Esophagus muscularis mucosa (tissue), 4 donors: ENCODE measurements at regions not wholly inside any gene's neighbourhood (a gene's known extent, or its start where the extent isn't known, plus 50 kb on each side); places are given as distances from the start of the nearest gene placed in this dataset.

ENCODE experiments used
- DNase-seq: peaks from one replicate; pipeline ENCODE4 v3.0.0-alpha.2; 2017; ENCODE audit errors: extremely low spot score
- H3K27ac ChIP-seq, 4 donors: fragments of 200-600 bp; sonication (generic); replicated peaks in 1 of 4; 1 replicate in 3 of 4; 2 replicates in 1 of 4; pipeline ENCODE4 v1.5.1; 2016 to 2019; ENCODE audit warnings: mild to moderate bottlenecking in 1 of 4
- H3K27me3 ChIP-seq, 4 donors: fragments of 200-600 bp; sonication (generic); one replicate each; pipeline versions ENCODE4 v1.5.1 to v1.6.0; 2016 to 2019
- H3K36me3 ChIP-seq, 4 donors: fragments of 200-600 bp; sonication (generic); one replicate each; pipeline ENCODE4 v1.5.1; 2016 to 2019
- H3K4me1 ChIP-seq, 4 donors: fragments of 200-600 bp; sonication (generic); one replicate each; pipeline ENCODE4 v1.5.1; 2016 to 2019
- H3K4me3 ChIP-seq, 4 donors: fragments of 200-600 bp; sonication (generic); 1 replicate in 2 of 4; 2 replicates in 2 of 4; pipeline ENCODE4 v1.5.1; 2016 to 2019; ENCODE audit warnings: mild to moderate bottlenecking in 4 of 4, moderate library complexity in 1 of 4
- H3K9me3 ChIP-seq, 4 donors: fragments of 200-600 bp; sonication (generic); 1 replicate in 3 of 4; 2 replicates in 1 of 4; pipeline ENCODE4 v1.5.1; 2016 to 2019
- EP300 ChIP-seq: sonication (generic); formaldehyde crosslinking; IDR thresholded peaks from one replicate; pipeline ENCODE4 v1.6.1; 2017; ENCODE audit warnings: antibody characterized with exemption
- POLR2A ChIP-seq: fragments of 450-650 bp; IDR thresholded peaks from one replicate; pipeline ENCODE4 v1.6.1; 2017; ENCODE audit warnings: antibody characterized with exemption, moderate library complexity, mild to moderate bottlenecking, low read depth
- POLR2AphosphoS5 ChIP-seq, 2 donors: sonication (generic); formaldehyde crosslinking; IDR thresholded peaks; one replicate each; pipeline ENCODE4 v1.6.1; 2017; ENCODE audit warnings: antibody characterized with exemption in 2 of 2
- WGBS: methylation state at CpG from one replicate; pipeline ENCODE4 v1.1.5; 2018; 5-methylcytosine and 5-hydroxymethylcytosine counted together
- intact Hi-C: fragments of 100-400 bp; cut with DNase I; formaldehyde crosslinking; loops from one replicate; pipeline ENCODE4 v1.15.1; 2023
- TF ChIP-seq, protein P1 (sequence below), 3 experiments: fragments of 200-600 bp in 2 of 3; fragments of 450-650 bp in 1 of 3; sonication (generic) in 2 of 3; IDR thresholded peaks; one replicate each; pipeline ENCODE4 v1.5.1; 2017 to 2019; ENCODE audit warnings: antibody characterized with exemption in 3 of 3, mild to moderate bottlenecking in 2 of 3, moderate library complexity in 1 of 3

DNA sequence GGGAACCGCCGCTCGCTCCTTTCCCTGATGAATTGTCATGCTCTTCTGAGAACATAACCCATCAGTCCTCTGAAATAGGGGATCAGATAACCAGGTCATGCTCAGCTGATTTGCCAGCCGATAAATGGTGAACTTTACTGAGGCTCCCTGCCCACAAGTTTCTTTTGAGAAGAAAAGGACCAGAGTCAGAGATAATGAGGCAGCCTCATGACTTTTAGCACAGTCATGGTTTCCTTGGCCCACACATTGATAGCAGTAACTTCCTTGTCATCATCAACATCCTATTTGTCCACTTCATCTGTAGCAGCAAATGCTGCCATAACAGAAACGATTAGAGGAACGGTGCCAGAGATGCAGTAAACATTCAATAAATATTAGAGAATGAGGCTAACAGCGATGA lies 509.0 kb downstream of the GATA3 start:
- TF ChIP-seq, protein P1, sequence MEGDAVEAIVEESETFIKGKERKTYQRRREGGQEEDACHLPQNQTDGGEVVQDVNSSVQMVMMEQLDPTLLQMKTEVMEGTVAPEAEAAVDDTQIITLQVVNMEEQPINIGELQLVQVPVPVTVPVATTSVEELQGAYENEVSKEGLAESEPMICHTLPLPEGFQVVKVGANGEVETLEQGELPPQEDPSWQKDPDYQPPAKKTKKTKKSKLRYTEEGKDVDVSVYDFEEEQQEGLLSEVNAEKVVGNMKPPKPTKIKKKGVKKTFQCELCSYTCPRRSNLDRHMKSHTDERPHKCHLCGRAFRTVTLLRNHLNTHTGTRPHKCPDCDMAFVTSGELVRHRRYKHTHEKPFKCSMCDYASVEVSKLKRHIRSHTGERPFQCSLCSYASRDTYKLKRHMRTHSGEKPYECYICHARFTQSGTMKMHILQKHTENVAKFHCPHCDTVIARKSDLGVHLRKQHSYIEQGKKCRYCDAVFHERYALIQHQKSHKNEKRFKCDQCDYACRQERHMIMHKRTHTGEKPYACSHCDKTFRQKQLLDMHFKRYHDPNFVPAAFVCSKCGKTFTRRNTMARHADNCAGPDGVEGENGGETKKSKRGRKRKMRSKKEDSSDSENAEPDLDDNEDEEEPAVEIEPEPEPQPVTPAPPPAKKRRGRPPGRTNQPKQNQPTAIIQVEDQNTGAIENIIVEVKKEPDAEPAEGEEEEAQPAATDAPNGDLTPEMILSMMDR (IDR thresholded peaks at IDR 0.05), result no peak
- TF ChIP-seq POLR2AphosphoS5 (IDR thresholded peaks at IDR 0.05) (no peak), POLR2A (no peak), EP300 (no peak)
- Histone ChIP-seq H3K4me1 (no peaks in the 10 kb centered on the region), H3K27ac (no peak overlapping the region), H3K9me3 (no peaks in the 10 kb centered on the region), H3K36me3 (no peaks in the 10 kb centered on the region), H3K27me3 (peaks cover 0 to 4% (median 0%) of the 10 kb centered on the region in 4 donors), H3K4me3 (no peak overlapping the region)
- intact Hi-C loops, result no loop called here
- DNase-seq, result no peak
- WGBS, result 89% methylated on average over 7 of the region's 7 CpGs

- TF ChIP-seq POLR2A, result no peak
- no peak for TF ChIP-seq POLR2AphosphoS5 (IDR thresholded peaks at IDR 0.05)
- TF ChIP-seq, protein P1 (IDR thresholded peaks at IDR 0.05), result no peak
- Histone ChIP-seq H3K4me3 (no peak overlapping the region), H3K4me1 (no peaks in the 10 kb centered on the region), H3K36me3 (no peaks in the 10 kb centered on the region), H3K9me3 (no peaks in the 10 kb centered on the region), H3K27me3 (peaks cover 0 to 4% (median 0%) of the 10 kb centered on the region in 4 donors), H3K27ac (no peak overlapping the region)
- intact Hi-C loops, result no loop called here
- no peak for DNase-seq
- WGBS, result 80% methylated on average over 3 of the region's 3 CpGs
Measured at GRCh38 chr10:8566737-8567136, 512.2 kb downstream of the GATA3 start.

DNA sequence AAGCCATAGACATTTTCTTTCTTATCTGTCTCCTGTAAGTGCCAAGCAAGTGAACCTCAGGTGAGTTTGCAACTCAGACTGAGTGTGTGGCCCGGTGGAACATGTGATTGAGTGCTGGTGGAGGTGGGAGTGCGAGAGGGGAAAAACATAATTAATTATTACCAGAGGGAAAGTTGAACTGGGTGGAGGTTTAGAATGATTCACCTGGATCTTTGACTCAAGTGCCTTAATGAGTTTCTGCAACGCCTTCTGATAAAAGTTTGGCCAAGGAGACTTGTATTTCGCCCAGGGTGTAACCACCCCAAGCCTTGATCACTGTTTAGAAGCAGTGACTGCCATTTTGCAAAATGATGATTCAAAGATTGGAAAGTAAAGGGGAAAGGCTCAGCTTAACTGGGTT lies 513.9 kb downstream of the GATA3 start:
- TF ChIP-seq POLR2A (no peak), EP300 (no peak), POLR2AphosphoS5 (IDR thresholded peaks at IDR 0.05) (no peak)
- TF ChIP-seq, protein P1 (IDR thresholded peaks at IDR 0.05), result no peak
- Histone ChIP-seq H3K27ac (no peak overlapping the region), H3K27me3 (peaks cover 0 to 4% (median 0%) of the 10 kb centered on the region in 4 donors), H3K4me3 (no peak overlapping the region), H3K36me3 (no peaks in the 10 kb centered on the region), H3K9me3 (no peaks in the 10 kb centered on the region), H3K4me1 (no peaks in the 10 kb centered on the region)
- WGBS, result 80% methylated on average over 3 of the region's 4 CpGs
- DNase-seq, result no peak
- intact Hi-C loops, result no loop called here

GRCh38 chr10:8575620-8576019 lies 521.1 kb downstream of the GATA3 start:
- H3K36me3 ChIP-seq, result no peaks in the 10 kb centered on the region
- H3K27me3 ChIP-seq, result no peaks in the 10 kb centered on the region
- H3K27ac ChIP-seq, result no peak overlapping the region
- no peaks in the 10 kb centered on the region for H3K9me3 ChIP-seq
- intact Hi-C loops, result no loop called here
- no peak for DNase-seq
- H3K4me1 ChIP-seq, result no peaks in the 10 kb centered on the region
- no peak overlapping the region for H3K4me3 ChIP-seq
- TF ChIP-seq EP300 (no peak), POLR2A (no peak), POLR2AphosphoS5 (IDR thresholded peaks at IDR 0.05) (no peak)
- TF ChIP-seq, protein P1 (IDR thresholded peaks at IDR 0.05), result no peak

DNA sequence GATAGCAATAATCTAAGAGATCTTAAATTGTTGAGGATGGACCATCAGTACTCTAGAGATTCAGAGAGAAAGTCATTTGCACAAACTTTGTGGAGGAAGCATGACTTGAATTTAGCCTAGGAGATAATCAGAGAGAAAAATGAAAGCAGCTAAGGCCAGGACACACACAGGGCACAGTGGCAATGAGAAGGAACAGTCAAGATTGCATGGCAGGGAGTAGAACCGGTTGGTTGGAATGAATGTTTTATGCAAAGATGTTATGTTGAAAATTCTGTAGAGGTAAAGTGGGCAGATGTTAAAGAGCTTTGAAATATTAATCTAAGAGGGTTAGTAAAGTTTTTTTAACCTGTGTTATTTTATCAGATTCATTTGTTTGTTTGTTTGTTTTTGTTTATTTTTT lies 521.8 kb downstream of the GATA3 start:
- H3K9me3 ChIP-seq, result no peaks in the 10 kb centered on the region
- H3K36me3 ChIP-seq, result no peaks in the 10 kb centered on the region
- H3K4me3 ChIP-seq, result no peak overlapping the region
- 100% methylated on average over 1 of the region's 1 CpG for WGBS
- no peak for DNase-seq
- H3K27me3 ChIP-seq, result no peaks in the 10 kb centered on the region
- H3K4me1 ChIP-seq, result no peaks in the 10 kb centered on the region
- H3K27ac ChIP-seq, result no peak overlapping the region
- TF ChIP-seq, protein P1 (IDR thresholded peaks at IDR 0.05), result no peak
- TF ChIP-seq POLR2AphosphoS5 (IDR thresholded peaks at IDR 0.05) (no peak), EP300 (no peak), POLR2A (no peak)
- intact Hi-C loops, result no loop called here
